ENCODE measurements at regions not wholly inside any gene's neighbourhood (a gene's known extent, or its start where the extent isn't known, plus 50 kb on each side); places are given as distances from the start of the nearest gene placed in this dataset.

GRCh38 chr6:14239097-14239496, 121.5 kb downstream of the CD83 start (continued):
- no peak for TF ChIP-seq HMG20A (CRISPR knock-in tag; IDR thresholded peaks at IDR 0.05; ENCODE audit: borderline replicate concordance)
- TF ChIP-seq NFE2L2 (IDR thresholded peaks at IDR 0.05; ENCODE audit: low read length) = no peak
- no peak for TF ChIP-seq BRCA1 (CRISPR knock-in tag; IDR thresholded peaks at IDR 0.05)

DNA sequence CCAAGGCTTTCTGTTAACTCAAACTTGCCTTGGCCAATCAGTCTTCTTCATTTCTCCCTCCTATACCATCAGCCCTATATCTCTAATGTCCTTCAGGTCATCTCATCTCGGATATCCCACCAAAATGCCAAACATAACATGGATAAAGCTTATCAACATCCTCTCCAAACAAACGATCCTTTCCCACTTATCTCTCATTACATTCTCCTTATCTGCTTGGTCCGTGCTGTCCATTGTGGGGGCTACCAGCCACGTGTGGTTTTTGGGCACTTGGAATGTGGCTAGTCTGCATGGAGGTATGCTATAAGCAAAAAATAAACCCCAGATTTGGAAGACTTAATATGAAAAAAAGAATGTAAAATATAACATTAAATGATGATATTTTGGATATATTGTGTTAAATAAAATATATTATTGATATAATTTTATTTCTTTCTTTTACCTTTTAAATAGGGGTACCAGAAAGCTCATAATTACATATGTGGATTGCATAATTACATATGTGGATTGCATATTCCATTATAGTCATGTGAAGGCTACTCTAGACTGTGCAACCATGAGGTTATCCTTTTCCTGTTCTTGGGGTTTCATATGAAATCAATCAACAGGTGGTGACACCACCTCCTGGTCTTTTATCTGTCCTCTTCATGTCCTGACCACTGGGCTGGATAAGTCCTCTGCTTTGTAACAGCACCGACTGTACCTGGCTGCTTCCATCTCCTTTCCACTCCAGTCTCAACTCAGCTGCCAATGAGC, 123.0 kb downstream of the CD83 start:
- no peaks in the 10 kb centered on the region for H3K4me1 ChIP-seq (ENCODE audit: insufficient read depth, low read length)
- H3K4me3 ChIP-seq (replicated peaks in 1 of 3; ENCODE audit: insufficient read depth in 1 of 3, low read depth in 2 of 3, low read length in 3 of 3) = no peak overlapping the region
- BruUV-seq (replicated peaks) = no TSS peak
- FAIRE-seq (no peak), ATAC-seq (no peak), DNase-seq (ENCODE audit: low spot score) (no peak)
- CTCF ChIA-PET (ENCODE audit: low intra/inter-chr PET ratio, low total read pairs) = no interaction called here
- TF ChIP-seq, protein P1, sequence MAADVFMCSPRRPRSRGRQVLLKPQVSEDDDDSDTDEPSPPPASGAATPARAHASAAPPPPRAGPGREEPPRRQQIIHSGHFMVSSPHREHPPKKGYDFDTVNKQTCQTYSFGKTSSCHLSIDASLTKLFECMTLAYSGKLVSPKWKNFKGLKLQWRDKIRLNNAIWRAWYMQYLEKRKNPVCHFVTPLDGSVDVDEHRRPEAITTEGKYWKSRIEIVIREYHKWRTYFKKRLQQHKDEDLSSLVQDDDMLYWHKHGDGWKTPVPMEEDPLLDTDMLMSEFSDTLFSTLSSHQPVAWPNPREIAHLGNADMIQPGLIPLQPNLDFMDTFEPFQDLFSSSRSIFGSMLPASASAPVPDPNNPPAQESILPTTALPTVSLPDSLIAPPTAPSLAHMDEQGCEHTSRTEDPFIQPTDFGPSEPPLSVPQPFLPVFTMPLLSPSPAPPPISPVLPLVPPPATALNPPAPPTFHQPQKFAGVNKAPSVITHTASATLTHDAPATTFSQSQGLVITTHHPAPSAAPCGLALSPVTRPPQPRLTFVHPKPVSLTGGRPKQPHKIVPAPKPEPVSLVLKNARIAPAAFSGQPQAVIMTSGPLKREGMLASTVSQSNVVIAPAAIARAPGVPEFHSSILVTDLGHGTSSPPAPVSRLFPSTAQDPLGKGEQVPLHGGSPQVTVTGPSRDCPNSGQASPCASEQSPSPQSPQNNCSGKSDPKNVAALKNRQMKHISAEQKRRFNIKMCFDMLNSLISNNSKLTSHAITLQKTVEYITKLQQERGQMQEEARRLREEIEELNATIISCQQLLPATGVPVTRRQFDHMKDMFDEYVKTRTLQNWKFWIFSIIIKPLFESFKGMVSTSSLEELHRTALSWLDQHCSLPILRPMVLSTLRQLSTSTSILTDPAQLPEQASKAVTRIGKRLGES (CRISPR knock-in tag; IDR thresholded peaks at IDR 0.05; ENCODE audit: borderline replicate concordance) = no peak
- TF ChIP-seq KDM2A (CRISPR knock-in tag; IDR thresholded peaks at IDR 0.05; ENCODE audit: borderline replicate concordance, low read depth) (no peak), HMG20A (CRISPR knock-in tag; IDR thresholded peaks at IDR 0.05; ENCODE audit: borderline replicate concordance) (no peak), HBP1 (CRISPR knock-in tag; IDR thresholded peaks at IDR 0.05; ENCODE audit: low read depth) (no peak), ATRX (CRISPR knock-in tag; IDR thresholded peaks at IDR 0.05; ENCODE audit: borderline replicate concordance) (no peak), ZNF644 (CRISPR knock-in tag; IDR thresholded peaks at IDR 0.05; ENCODE audit: low read depth) (no peak), ZNF720 (CRISPR knock-in tag; IDR thresholded peaks at IDR 0.05) (no peak), ZNF431 (CRISPR knock-in tag; IDR thresholded peaks at IDR 0.05; ENCODE audit: borderline replicate concordance, low read depth) (no peak), ZNF343 (CRISPR knock-in tag; IDR thresholded peaks at IDR 0.05) (no peak), ZNF614 (CRISPR knock-in tag; IDR thresholded peaks at IDR 0.05; ENCODE audit: borderline replicate concordance) (no peak), JUN (CRISPR knock-in tag; IDR thresholded peaks at IDR 0.05) (no peak), ZNF737 (CRISPR knock-in tag; IDR thresholded peaks at IDR 0.05; ENCODE audit: borderline replicate concordance) (no peak), POLR2AphosphoS5 (IDR thresholded peaks at IDR 0.05; ENCODE audit: low read depth, low read length) (no peak), NFRKB (IDR thresholded peaks at IDR 0.05) (no peak), TCF7L2 (IDR thresholded peaks at IDR 0.05; ENCODE audit: low read depth, low read length) (no peak), BCL6 (CRISPR knock-in tag; IDR thresholded peaks at IDR 0.05) (no peak), KDM5A (IDR thresholded peaks at IDR 0.05; ENCODE audit: borderline replicate concordance, low read length) (no peak)
- TF ChIP-seq, protein P2, sequence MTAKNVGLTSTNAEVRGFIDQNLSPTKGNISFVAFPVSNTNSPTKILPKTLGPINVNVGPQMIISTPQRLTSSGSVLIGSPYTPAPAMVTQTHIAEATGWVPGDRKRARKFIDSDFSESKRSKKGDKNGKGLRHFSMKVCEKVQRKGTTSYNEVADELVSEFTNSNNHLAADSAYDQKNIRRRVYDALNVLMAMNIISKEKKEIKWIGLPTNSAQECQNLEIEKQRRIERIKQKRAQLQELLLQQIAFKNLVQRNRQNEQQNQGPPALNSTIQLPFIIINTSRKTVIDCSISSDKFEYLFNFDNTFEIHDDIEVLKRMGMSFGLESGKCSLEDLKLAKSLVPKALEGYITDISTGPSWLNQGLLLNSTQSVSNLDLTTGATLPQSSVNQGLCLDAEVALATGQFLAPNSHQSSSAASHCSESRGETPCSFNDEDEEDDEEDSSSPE (CRISPR knock-in tag; IDR thresholded peaks at IDR 0.05) = no peak
- no peaks in the 10 kb centered on the region for H3K9me3 ChIP-seq (ENCODE audit: low read length)
- in situ Hi-C loops (cut with HindIII; ENCODE audit: extremely low pct_ligation_motif_present, low pct_unique_long_range_greater_than_20kb) (no loop called here), intact Hi-C loops (cut with micrococcal nuclease; ENCODE audit: unreplicated experiment) (no loop called here)
- no peak overlapping the region for H2AFZ ChIP-seq (ENCODE audit: low read length)
- H3K4me2 ChIP-seq (ENCODE audit: low read depth, low read length) = no peak overlapping the region
- H3K79me2 ChIP-seq (ENCODE audit: insufficient read depth, low read length) = no peaks in the 10 kb centered on the region
- H3K27ac ChIP-seq (ENCODE audit: extremely low read length, insufficient read depth, low read length) = no peak overlapping the region
- 7% methylated on average over 5 of the region's 5 CpGs for WGBS (ENCODE audit: low lambda C conversion rate)
- no peaks in the 10 kb centered on the region for H3K36me3 ChIP-seq (replicated peaks in 1 of 2; ENCODE audit: control insufficient read depth in 1 of 2, insufficient read depth in 2 of 2, low read length in 2 of 2)
- POLR2A ChIA-PET = no interaction called here
- no peak overlapping the region for H3K9ac ChIP-seq (ENCODE audit: insufficient read depth, low read depth, low read length)
- no peaks in the 10 kb centered on the region for H4K20me1 ChIP-seq (ENCODE audit: insufficient read depth, low read length)
- H3K27me3 ChIP-seq (ENCODE audit: control insufficient read depth in 1 of 2, insufficient read depth in 2 of 2, low read length in 2 of 2) = no peaks in the 10 kb centered on the region; a peak in 1 of 5 replicates

Measured in HepG2 (cell line).